AG04450 (cell line): ENCODE measurements at regions not wholly inside any gene's neighbourhood (a gene's known extent, or its start where the extent isn't known, plus 50 kb on each side); places are given as distances from the start of the nearest gene placed in this dataset.
A peak's percentile ranks its signal among the peaks of the same experiment; 100 is the strongest.

Source experiments
- CTCF ChIA-PET: fragments of 300-600, 350-600 bp; formaldehyde crosslinking; extraction: SDS; loops from one replicate; lab custom pipeline; 2022; ENCODE audit warnings: antibody characterized with exemption, inconsistent platforms; lab: Charles Lee
- POLR2A ChIA-PET: fragments of 350-600 bp; formaldehyde crosslinking; extraction: SDS; loops from one replicate; lab custom pipeline; 2021; ENCODE audit warnings: antibody characterized with exemption, inconsistent platforms; lab: Yijun Ruan, JAX
- DNase-seq: peaks from one replicate; pipeline ENCODE4 v3.0.0-alpha.2; 2011; ENCODE audit warnings: low read depth, low spot score
- H3K27ac ChIP-seq: one replicate; pipeline ENCODE4 v1.5.1; 2012; ENCODE audit warnings: low read depth, low read length, control low read depth
- H3K27me3 ChIP-seq: one replicate; pipeline ENCODE4 v1.6.0; 2012; ENCODE audit warnings: low read length; ENCODE audit not compliant: control insufficient read depth, insufficient read depth
- H3K4me3 ChIP-seq: 2 replicates; pipeline ENCODE4 v1.5.1; 2011; ENCODE audit warnings: mild to moderate bottlenecking, low read depth, low read length, control low read depth
- H3K9me3 ChIP-seq: 2 replicates; pipeline ENCODE4 v1.5.1; 2012; ENCODE audit warnings: low read length; ENCODE audit not compliant: control insufficient read depth, insufficient read depth
- CTCF ChIP-seq: IDR thresholded peaks from 2 replicates; pipeline ENCODE4 v1.5.1; 2011; ENCODE audit warnings: low read depth, low read length, control low read depth, inconsistent platforms

GRCh38 chr5:74927336-74927735 is 61.1 kb upstream of the FAM169A start:
- Histone ChIP-seq H3K4me3 (no peak overlapping the region), H3K27me3 (no peaks in the 10 kb centered on the region), H3K27ac (no peak overlapping the region), H3K9me3 (no peaks in the 10 kb centered on the region)
- DNase-seq: no peak
- CTCF ChIA-PET: interaction anchor here (0.7 to 1.3 kb wide), 2 partner anchors 10 to 257 kb away, joined by 3 to 4 read pairs; no protein-coding TSS in a partner anchor
- no peak for TF ChIP-seq CTCF
- POLR2A ChIA-PET: no interaction called here

- no peak overlapping the region for H3K4me3 ChIP-seq
- peaks cover 5% of the 10 kb centered on the region; the same call in 1 of the 2 replicates for H3K9me3 ChIP-seq
- CTCF ChIA-PET: interaction anchor here (0.7 to 2.7 kb wide), 13 partner anchors 13 to 317 kb away, joined by 3 to 26 read pairs (median 5); partner anchors contain the start of genes ANKRD31 and GFM2
- DNase-seq: peak; percentile 18
- POLR2A ChIA-PET: no interaction called here
- TF ChIP-seq CTCF: peak; percentile 66
- no peaks in the 10 kb centered on the region for H3K27me3 ChIP-seq
- H3K27ac ChIP-seq: no peak overlapping the region
These were observed 53.3 kb upstream of the FAM169A start for GRCh38 chr5:74919487-74919886.

- Histone ChIP-seq H3K9me3 (peaks cover 5% of the 10 kb centered on the region; the same call in 1 of the 2 replicates), H3K4me3 (no peak overlapping the region), H3K27me3 (no peaks in the 10 kb centered on the region), H3K27ac (no peak overlapping the region)
- no peak for DNase-seq
- POLR2A ChIA-PET: no interaction called here
- CTCF ChIA-PET: interaction anchor here (0.6 to 2.7 kb wide), 14 partner anchors 13 to 317 kb away, joined by 3 to 26 read pairs (median 4); partner anchors contain the start of genes ANKRD31 and GFM2
- no peak for TF ChIP-seq CTCF
These were observed 52.9 kb upstream of the FAM169A start for GRCh38 chr5:74919041-74919440.

GRCh38 chr5:74918232-74918669 is 52.1 kb upstream of the FAM169A start:
- CTCF ChIA-PET: interaction anchor here (0.6 to 2.7 kb wide), 7 partner anchors 9 to 258 kb away, joined by 3 to 26 read pairs (median 8); partner anchors contain the start of gene GFM2

More at GRCh38 chr5:74918232-74918669, 52.1 kb upstream of the FAM169A start:
- Histone ChIP-seq H3K27me3 (no peaks in the 10 kb centered on the region), H3K4me3 (no peak overlapping the region), H3K27ac (no peak overlapping the region), H3K9me3 (peaks cover 5% of the 10 kb centered on the region; the same call in 1 of the 2 replicates)
- DNase-seq: no peak
- POLR2A ChIA-PET: no interaction called here
- no peak for TF ChIP-seq CTCF
